K562 (cell line): ENCODE measurements at regions not wholly inside any gene's neighbourhood (a gene's known extent, or its start where the extent isn't known, plus 50 kb on each side); places are given as distances from the start of the nearest gene placed in this dataset.

Experiments used
- AFF4 ChIP-seq: sonication (generic); formaldehyde crosslinking; IDR thresholded peaks from 2 replicates; pipeline ENCODE4 v1.8.0; 2023; ENCODE audit warnings: mild to moderate bottlenecking, missing genetic modification reagents
- ARID3A ChIP-seq: IDR thresholded peaks from 2 replicates; pipeline ENCODE4 v1.6.1; 2012; ENCODE audit warnings: low read depth, low read length, improper control_type of control experiment, borderline replicate concordance
- ATF7 ChIP-seq: fragments of 450-650 bp; IDR thresholded peaks from 2 replicates; pipeline ENCODE4 v1.7.1; 2014; ENCODE audit warnings: mild to moderate bottlenecking, moderate library complexity
- CHD4 ChIP-seq: fragments of 200-600 bp; sonication (generic); IDR thresholded peaks from 3 replicates; pipeline ENCODE4 v1.6.1; 2012; ENCODE audit warnings: low read depth, mild to moderate bottlenecking, mixed read lengths, low read length, inconsistent platforms; ENCODE audit not compliant: insufficient read depth, insufficient replicate concordance, poor library complexity, severe bottlenecking
- EWSR1 ChIP-seq: fragments of 450-650 bp; IDR thresholded peaks from 2 replicates; pipeline ENCODE4 v1.6.1; 2018; ENCODE audit warnings: borderline replicate concordance, mild to moderate bottlenecking, low read depth, moderate library complexity; ENCODE audit not compliant: partially characterized antibody
- FOXP1 ChIP-seq: sonication (generic); formaldehyde crosslinking; IDR thresholded peaks from 2 replicates; pipeline ENCODE4 v1.8.0; 2022; ENCODE audit warnings: mild to moderate bottlenecking, missing genetic modification reagents
- GTF2A2 ChIP-seq: IDR thresholded peaks from 2 replicates; pipeline ENCODE4 v1.6.1; 2016; ENCODE audit warnings: mild to moderate bottlenecking, missing genetic modification characterization, missing compliant biosample characterization
- GTF2F1 ChIP-seq: IDR thresholded peaks from 2 replicates; pipeline ENCODE4 v1.6.1; 2011; ENCODE audit warnings: low read depth, low read length, improper control_type of control experiment
- PHF21A ChIP-seq: fragments of 450-650 bp; IDR thresholded peaks from 2 replicates; pipeline ENCODE4 v1.6.1; 2017; ENCODE audit warnings: low read depth, borderline replicate concordance
- PTTG1 ChIP-seq: fragments of 450-650 bp; IDR thresholded peaks from 2 replicates; pipeline ENCODE4 v1.6.1; 2016; ENCODE audit warnings: low read depth, mild to moderate bottlenecking, missing genetic modification characterization, missing compliant biosample characterization
- RBM17 ChIP-seq: fragments of 200-400 bp; formaldehyde crosslinking; IDR thresholded peaks from 2 replicates; pipeline ENCODE4 v1.6.1; 2017; ENCODE audit warnings: low read depth, mild to moderate bottlenecking, low read length, borderline replicate concordance
- TOE1 ChIP-seq, 2 experiments: fragments of 450-650 bp in 1 of 2; sonication (generic) in 1 of 2; formaldehyde crosslinking in 1 of 2; IDR thresholded peaks; 2 replicates each; pipeline versions ENCODE4 v1.7.1 to v1.8.0; 2016 to 2022; ENCODE audit warnings: borderline replicate concordance in 2 of 2, mild to moderate bottlenecking in 2 of 2, antibody characterized with exemption in 1 of 2, inconsistent platforms in 1 of 2, low read depth in 1 of 2, missing genetic modification reagents in 1 of 2, moderate library complexity in 1 of 2
- ZNF239 ChIP-seq: fragments of 250-450 bp; sonication (Bioruptor Pico); IDR thresholded peaks from 2 replicates; pipeline ENCODE4 v1.4.0; 2020; ENCODE audit warnings: mild to moderate bottlenecking
- ZNF263 ChIP-seq: sonication (generic); formaldehyde crosslinking; IDR thresholded peaks from 2 replicates; pipeline ENCODE4 v1.8.0; 2022; ENCODE audit warnings: mild to moderate bottlenecking, missing genetic modification reagents, borderline replicate concordance
- TF ChIP-seq, protein P1 (sequence below): fragments of 450-650 bp; IDR thresholded peaks from 2 replicates; pipeline ENCODE4 v1.7.1; 2018; ENCODE audit warnings: mild to moderate bottlenecking, low read depth; ENCODE audit not compliant: partially characterized antibody
- TF ChIP-seq, protein P2 (sequence below): sonication (generic); formaldehyde crosslinking; IDR thresholded peaks from 2 replicates; pipeline ENCODE4 v1.8.0; 2023; ENCODE audit warnings: mild to moderate bottlenecking, missing genetic modification reagents

GRCh38 chr6:37102299-37103168, 67.4 kb upstream of the PIM1 start (continued):
- no peak for TF ChIP-seq AFF4 (CRISPR knock-in tag)
- TF ChIP-seq FOXP1, result 0 out of 2 replicates have a peak, but pooled peaks have one; percentile 33
- TF ChIP-seq, protein P1, sequence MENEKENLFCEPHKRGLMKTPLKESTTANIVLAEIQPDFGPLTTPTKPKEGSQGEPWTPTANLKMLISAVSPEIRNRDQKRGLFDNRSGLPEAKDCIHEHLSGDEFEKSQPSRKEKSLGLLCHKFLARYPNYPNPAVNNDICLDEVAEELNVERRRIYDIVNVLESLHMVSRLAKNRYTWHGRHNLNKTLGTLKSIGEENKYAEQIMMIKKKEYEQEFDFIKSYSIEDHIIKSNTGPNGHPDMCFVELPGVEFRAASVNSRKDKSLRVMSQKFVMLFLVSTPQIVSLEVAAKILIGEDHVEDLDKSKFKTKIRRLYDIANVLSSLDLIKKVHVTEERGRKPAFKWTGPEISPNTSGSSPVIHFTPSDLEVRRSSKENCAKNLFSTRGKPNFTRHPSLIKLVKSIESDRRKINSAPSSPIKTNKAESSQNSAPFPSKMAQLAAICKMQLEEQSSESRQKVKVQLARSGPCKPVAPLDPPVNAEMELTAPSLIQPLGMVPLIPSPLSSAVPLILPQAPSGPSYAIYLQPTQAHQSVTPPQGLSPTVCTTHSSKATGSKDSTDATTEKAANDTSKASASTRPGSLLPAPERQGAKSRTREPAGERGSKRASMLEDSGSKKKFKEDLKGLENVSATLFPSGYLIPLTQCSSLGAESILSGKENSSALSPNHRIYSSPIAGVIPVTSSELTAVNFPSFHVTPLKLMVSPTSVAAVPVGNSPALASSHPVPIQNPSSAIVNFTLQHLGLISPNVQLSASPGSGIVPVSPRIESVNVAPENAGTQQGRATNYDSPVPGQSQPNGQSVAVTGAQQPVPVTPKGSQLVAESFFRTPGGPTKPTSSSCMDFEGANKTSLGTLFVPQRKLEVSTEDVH, result no peak
- TF ChIP-seq, protein P2, sequence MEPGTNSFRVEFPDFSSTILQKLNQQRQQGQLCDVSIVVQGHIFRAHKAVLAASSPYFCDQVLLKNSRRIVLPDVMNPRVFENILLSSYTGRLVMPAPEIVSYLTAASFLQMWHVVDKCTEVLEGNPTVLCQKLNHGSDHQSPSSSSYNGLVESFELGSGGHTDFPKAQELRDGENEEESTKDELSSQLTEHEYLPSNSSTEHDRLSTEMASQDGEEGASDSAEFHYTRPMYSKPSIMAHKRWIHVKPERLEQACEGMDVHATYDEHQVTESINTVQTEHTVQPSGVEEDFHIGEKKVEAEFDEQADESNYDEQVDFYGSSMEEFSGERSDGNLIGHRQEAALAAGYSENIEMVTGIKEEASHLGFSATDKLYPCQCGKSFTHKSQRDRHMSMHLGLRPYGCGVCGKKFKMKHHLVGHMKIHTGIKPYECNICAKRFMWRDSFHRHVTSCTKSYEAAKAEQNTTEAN (CRISPR knock-in tag), result no peak
- TF ChIP-seq ZNF263 (CRISPR knock-in tag), result peak; percentile 56; the same call in 1 of the 2 replicates
- no peak for TF ChIP-seq CHD4
- TF ChIP-seq RBM17, result no peak
- no peak for TF ChIP-seq GTF2A2
- TF ChIP-seq TOE1 (IDR thresholded peaks at IDR 0.05; ENCODE audit: borderline replicate concordance), result no peak
- no peak for TF ChIP-seq TOE1 (CRISPR knock-in tag; IDR thresholded peaks at IDR 0.05; ENCODE audit: borderline replicate concordance, low read depth)
- no peak for TF ChIP-seq ARID3A
- TF ChIP-seq ZNF239, result no peak
- TF ChIP-seq EWSR1, result no peak
- no peak for TF ChIP-seq PTTG1 (tag)
- no peak for TF ChIP-seq GTF2F1
- TF ChIP-seq PHF21A, result no peak
- TF ChIP-seq ATF7, result peak; percentile 64; the same call in 1 of the 2 replicates
